SK-N-SH treated with all-trans-retinoic acid at 6 μM for 48 hours (cell line): ENCODE measurements at regions not wholly inside any gene's neighbourhood (a gene's known extent, or its start where the extent isn't known, plus 50 kb on each side); places are given as distances from the start of the nearest gene placed in this dataset.

Experiments used
- RARB ChIP-seq: fragments of 250-450 bp; sonication (Bioruptor Pico); IDR thresholded peaks from 2 replicates; pipeline ENCODE4 v1.8.0; 2021; ENCODE audit warnings: mild to moderate bottlenecking, moderate library complexity
- ZFP3 ChIP-seq: fragments of 250-450 bp; sonication (Bioruptor Pico); IDR thresholded peaks from 2 replicates; pipeline ENCODE4 v1.5.0; 2020; ENCODE audit warnings: mild to moderate bottlenecking, moderate library complexity
- ZNF8 ChIP-seq: fragments of 450-650 bp; formaldehyde crosslinking; IDR thresholded peaks from 2 replicates; pipeline ENCODE4 v1.5.0; 2020; ENCODE audit warnings: mild to moderate bottlenecking, moderate library complexity

DNA sequence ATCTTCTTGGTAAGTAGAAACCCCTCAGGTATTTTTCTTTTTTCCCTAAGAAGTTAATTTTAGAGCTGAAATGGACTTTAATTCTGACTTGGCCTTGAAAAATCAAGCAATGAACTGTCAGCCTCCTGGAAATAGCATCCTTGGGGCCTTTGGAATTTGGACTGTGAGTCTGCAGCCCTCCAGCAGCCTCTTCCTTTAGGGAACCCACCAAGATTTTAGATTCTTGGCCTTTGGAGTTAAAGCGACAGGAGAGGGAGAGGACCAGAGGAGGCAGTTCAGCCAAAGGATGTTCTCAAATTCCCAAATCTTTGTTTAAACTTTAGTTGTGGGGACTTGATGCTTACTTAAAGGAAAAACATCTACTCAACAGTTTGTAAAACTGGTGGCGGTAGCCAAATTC lies 288.6 kb downstream of the AACS start:
- TF ChIP-seq RARB = no peak
- TF ChIP-seq ZFP3 (CRISPR knock-in tag) = no peak
- no peak for TF ChIP-seq ZNF8
